ENCODE measurements at regions not wholly inside any gene's neighbourhood (a gene's known extent, or its start where the extent isn't known, plus 50 kb on each side); places are given as distances from the start of the nearest gene placed in this dataset.

- no peak overlapping the region for H3K9ac ChIP-seq (ENCODE audit: low read length)
- H3K27me3 ChIP-seq (ENCODE audit: insufficient read depth, low read length), result no peaks in the 10 kb centered on the region
- H3K4me2 ChIP-seq (ENCODE audit: low read length), result no peak overlapping the region
- no peaks in the 10 kb centered on the region for H3K4me1 ChIP-seq (ENCODE audit: insufficient read depth, low read length, severe bottlenecking)
- H2AFZ ChIP-seq (ENCODE audit: low read length), result no peak overlapping the region
- H3K36me3 ChIP-seq (ENCODE audit: insufficient read depth, low read length), result no peaks in the 10 kb centered on the region
- H3K9me3 ChIP-seq (ENCODE audit: low read length), result no peaks in the 10 kb centered on the region
- no peaks in the 10 kb centered on the region for H3K79me2 ChIP-seq (ENCODE audit: insufficient read depth, low read length)
- H3F3A ChIP-seq (ENCODE audit: insufficient read depth, low read length), result no peaks in the 10 kb centered on the region
- H3K27ac ChIP-seq (ENCODE audit: low read depth, low read length, poor library complexity, severe bottlenecking), result no peak overlapping the region
- no peaks in the 10 kb centered on the region for H4K20me1 ChIP-seq (ENCODE audit: insufficient read depth, low read length)
- TF ChIP-seq CTCF (IDR thresholded peaks at IDR 0.05; ENCODE audit: low read length) (no peak), EZH2 (IDR thresholded peaks at IDR 0.05; ENCODE audit: borderline replicate concordance, low read length) (no peak)
- no peak overlapping the region for H3K4me3 ChIP-seq (ENCODE audit: low read depth, low read length, poor library complexity, severe bottlenecking)
- no peaks in the 10 kb centered on the region for H3K9me2 ChIP-seq (ENCODE audit: low read depth, low read length)
Measured at GRCh38 chr5:113776168-113776567, 262.7 kb downstream of the YTHDC2 start.

GRCh38 chr5:113776832-113777525 is 263.5 kb downstream of the YTHDC2 start:
- no peaks in the 10 kb centered on the region for H3K27me3 ChIP-seq (ENCODE audit: insufficient read depth, low read length)
- H3K27ac ChIP-seq (ENCODE audit: low read depth, low read length, poor library complexity, severe bottlenecking), result no peak overlapping the region
- no peak for TF ChIP-seq CTCF (IDR thresholded peaks at IDR 0.05; ENCODE audit: low read length)
- no peak for TF ChIP-seq EZH2 (IDR thresholded peaks at IDR 0.05; ENCODE audit: borderline replicate concordance, low read length)
- no peaks in the 10 kb centered on the region for H4K20me1 ChIP-seq (ENCODE audit: insufficient read depth, low read length)
- H2AFZ ChIP-seq (ENCODE audit: low read length), result no peak overlapping the region
- H3K36me3 ChIP-seq (ENCODE audit: insufficient read depth, low read length), result no peaks in the 10 kb centered on the region
- H3K79me2 ChIP-seq (ENCODE audit: insufficient read depth, low read length), result no peaks in the 10 kb centered on the region
- H3K4me2 ChIP-seq (ENCODE audit: low read length), result no peak overlapping the region
- no peaks in the 10 kb centered on the region for H3K4me1 ChIP-seq (ENCODE audit: insufficient read depth, low read length, severe bottlenecking)
- H3F3A ChIP-seq (ENCODE audit: insufficient read depth, low read length), result no peaks in the 10 kb centered on the region
- H3K9ac ChIP-seq (ENCODE audit: low read length), result no peak overlapping the region
- H3K9me2 ChIP-seq (ENCODE audit: low read depth, low read length), result no peaks in the 10 kb centered on the region
- no peaks in the 10 kb centered on the region for H3K9me3 ChIP-seq (ENCODE audit: low read length)
- H3K4me3 ChIP-seq (ENCODE audit: low read depth, low read length, poor library complexity, severe bottlenecking), result no peak overlapping the region

- Histone ChIP-seq H3K4me2 (ENCODE audit: low read length) (no peak overlapping the region), H3K4me1 (ENCODE audit: insufficient read depth, low read length, severe bottlenecking) (no peaks in the 10 kb centered on the region), H4K20me1 (ENCODE audit: insufficient read depth, low read length) (no peaks in the 10 kb centered on the region), H3K9me3 (ENCODE audit: low read length) (no peaks in the 10 kb centered on the region), H3K36me3 (ENCODE audit: insufficient read depth, low read length) (no peaks in the 10 kb centered on the region), H3K9ac (ENCODE audit: low read length) (no peak overlapping the region), H3K4me3 (ENCODE audit: low read depth, low read length, poor library complexity, severe bottlenecking) (no peak overlapping the region), H3F3A (ENCODE audit: insufficient read depth, low read length) (no peaks in the 10 kb centered on the region), H2AFZ (ENCODE audit: low read length) (no peak overlapping the region), H3K9me2 (ENCODE audit: low read depth, low read length) (no peaks in the 10 kb centered on the region), H3K27ac (ENCODE audit: low read depth, low read length, poor library complexity, severe bottlenecking) (no peak overlapping the region), H3K27me3 (ENCODE audit: insufficient read depth, low read length) (no peaks in the 10 kb centered on the region), H3K79me2 (ENCODE audit: insufficient read depth, low read length) (no peaks in the 10 kb centered on the region)
- TF ChIP-seq EZH2 (IDR thresholded peaks at IDR 0.05; ENCODE audit: borderline replicate concordance, low read length), result no peak
- TF ChIP-seq CTCF (IDR thresholded peaks at IDR 0.05; ENCODE audit: low read length), result no peak
Measured at GRCh38 chr5:113778147-113778546, 264.7 kb downstream of the YTHDC2 start.
